ENCODE measurements at regions not wholly inside any gene's neighbourhood (a gene's known extent, or its start where the extent isn't known, plus 50 kb on each side); places are given as distances from the start of the nearest gene placed in this dataset.

- no peak for DNase-seq (ENCODE audit: low read depth, low spot score)
These were observed 300.5 kb downstream of the KLF6 start for GRCh38 chr10:3484306-3485056.

GRCh38 chr10:3482200-3482993 lies 302.6 kb downstream of the KLF6 start:
- DNase-seq (ENCODE audit: low read depth, low spot score): no peak

GRCh38 chr10:3481496-3481895 lies 303.5 kb downstream of the KLF6 start:
- no peak for DNase-seq (ENCODE audit: low read depth, low spot score)

GRCh38 chr10:3480990-3481315 lies 304.1 kb downstream of the KLF6 start:
- DNase-seq (ENCODE audit: low read depth, low spot score): no peak

- DNase-seq (ENCODE audit: low read depth, low spot score): no peak
These were observed 304.6 kb downstream of the KLF6 start for GRCh38 chr10:3480281-3480989.

GRCh38 chr10:3478632-3479240 lies 306.2 kb upstream of the PITRM1 start:
- DNase-seq (ENCODE audit: low read depth, low spot score): no peak

GRCh38 chr10:3478153-3478552 lies 305.6 kb upstream of the PITRM1 start:
- no peak for DNase-seq (ENCODE audit: low read depth, low spot score)

- no peak for DNase-seq (ENCODE audit: low read depth, low spot score)
These were observed 305.1 kb upstream of the PITRM1 start for GRCh38 chr10:3477683-3478082.

- DNase-seq (ENCODE audit: low read depth, low spot score): no peak
These were observed 304.3 kb upstream of the PITRM1 start for GRCh38 chr10:3476640-3477448.

- DNase-seq (ENCODE audit: low read depth, low spot score): no peak
These were observed 303.6 kb upstream of the PITRM1 start for GRCh38 chr10:3476186-3476585.

- no peak for DNase-seq (ENCODE audit: low read depth, low spot score)
These were observed 302.8 kb upstream of the PITRM1 start for GRCh38 chr10:3475367-3475766.

- no peak for DNase-seq (ENCODE audit: low read depth, low spot score)
These were observed 301.7 kb upstream of the PITRM1 start for GRCh38 chr10:3474266-3474665.

GRCh38 chr10:3473271-3473670 lies 300.7 kb upstream of the PITRM1 start:
- no peak for DNase-seq (ENCODE audit: low read depth, low spot score)

- no peak for DNase-seq (ENCODE audit: low read depth, low spot score)
These were observed 299.9 kb upstream of the PITRM1 start for GRCh38 chr10:3472287-3473051.

- no peak for DNase-seq (ENCODE audit: low read depth, low spot score)
These were observed 299.3 kb upstream of the PITRM1 start for GRCh38 chr10:3471927-3472286.

GRCh38 chr10:3471472-3471871 lies 298.9 kb upstream of the PITRM1 start:
- no peak for DNase-seq (ENCODE audit: low read depth, low spot score)

GRCh38 chr10:3470191-3470590 lies 297.6 kb upstream of the PITRM1 start:
- DNase-seq (ENCODE audit: low read depth, low spot score): no peak

- DNase-seq (ENCODE audit: low read depth, low spot score): no peak
These were observed 297.0 kb upstream of the PITRM1 start for GRCh38 chr10:3469639-3470020.

- no peak for DNase-seq (ENCODE audit: low read depth, low spot score)
These were observed 296.5 kb upstream of the PITRM1 start for GRCh38 chr10:3468919-3469638.
